MV-4-11 (cell line): ENCODE measurements at regions not wholly inside any gene's neighbourhood (a gene's known extent, or its start where the extent isn't known, plus 50 kb on each side); places are given as distances from the start of the nearest gene placed in this dataset.

ENCODE experiments used
- DNase-seq: peaks from one replicate; lab custom pipeline; 2025; lab: John Stamatoyannopoulos, UW

- DNase-seq, result no peak
Observed at GRCh38 chr9:31071606-31072286, 1312.7 kb upstream of the ACO1 start.

DNA sequence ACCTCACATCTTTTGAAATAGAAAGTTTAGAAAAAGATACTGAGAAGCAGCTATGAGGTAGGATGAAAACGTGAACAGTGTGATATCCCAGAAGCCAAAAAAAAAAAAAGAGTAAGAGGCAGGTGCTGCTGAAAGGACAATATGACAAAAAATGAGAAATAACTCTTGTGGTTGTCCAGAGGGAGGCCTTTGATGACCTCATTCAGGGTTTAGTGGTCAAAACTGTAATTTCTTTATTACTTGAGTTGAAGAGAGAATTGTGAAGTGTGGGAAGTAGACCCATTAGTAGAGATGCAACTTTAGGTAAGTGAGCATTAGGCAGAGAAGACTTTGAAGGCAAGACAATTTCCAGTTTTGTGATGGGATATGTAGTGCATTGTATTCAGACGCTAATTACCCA lies 1306.3 kb upstream of the ACO1 start:
- DNase-seq, result no peak

- DNase-seq, result no peak
Observed at GRCh38 chr9:31084350-31084749, 1300.1 kb upstream of the ACO1 start.

DNA sequence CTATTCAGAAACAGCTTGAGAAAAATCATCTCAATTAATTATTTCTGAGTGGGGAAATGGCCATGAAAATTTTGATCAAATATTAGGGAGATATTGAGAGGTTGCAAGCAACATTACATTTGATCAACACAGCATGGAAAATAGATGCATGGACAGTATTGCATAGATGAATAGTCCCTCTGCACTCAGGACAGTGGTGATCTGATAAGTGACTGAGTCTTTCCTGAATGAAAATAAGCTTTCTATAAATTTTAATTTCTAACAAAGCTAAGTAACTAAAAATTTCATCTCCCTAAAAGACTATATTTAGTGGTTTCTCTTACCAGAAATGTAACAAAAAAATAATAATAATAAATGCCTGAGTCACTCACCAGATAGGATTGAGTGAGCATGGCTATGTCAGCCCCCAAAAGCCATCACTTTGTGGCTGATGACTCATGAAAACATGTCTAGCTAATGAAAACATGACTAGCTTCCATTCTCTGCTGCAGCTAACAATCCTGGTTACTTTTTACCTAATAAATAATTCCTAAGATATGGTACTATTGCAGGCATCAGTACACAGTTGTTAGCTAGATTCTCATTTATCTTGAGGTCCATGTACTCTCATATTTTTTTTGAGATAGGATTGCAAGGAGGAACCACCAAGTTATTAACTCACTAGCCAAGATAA lies 1294.8 kb upstream of the ACO1 start:
- no peak for DNase-seq

DNA sequence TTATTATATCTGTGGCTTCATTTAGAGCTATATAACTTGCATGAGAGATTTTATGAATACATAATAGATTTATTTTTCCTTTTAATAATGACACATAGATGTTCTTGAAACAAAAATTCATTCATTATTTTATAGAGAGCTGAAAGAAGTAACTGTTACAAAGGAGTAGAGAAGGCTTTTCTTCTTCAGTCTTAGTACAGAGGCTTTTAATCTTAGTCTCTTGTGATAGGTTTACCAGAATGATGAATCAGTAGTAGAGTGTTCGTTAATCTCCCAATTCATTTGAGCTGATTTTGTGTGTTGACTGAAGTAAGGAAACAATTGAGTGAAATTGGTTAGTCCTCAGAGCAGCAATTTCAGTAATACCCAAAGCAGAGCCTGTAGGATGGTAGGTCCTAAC lies 1284.1 kb upstream of the ACO1 start:
- no peak for DNase-seq

GRCh38 chr9:31103836-31104235 lies 1280.6 kb upstream of the ACO1 start:
- DNase-seq, result no peak

GRCh38 chr9:31104249-31104648 lies 1280.2 kb upstream of the ACO1 start:
- no peak for DNase-seq

GRCh38 chr9:31112491-31112890 lies 1272.0 kb upstream of the ACO1 start:
- DNase-seq, result no peak

- DNase-seq, result no peak
Observed at GRCh38 chr9:31114346-31114745, 1270.1 kb upstream of the ACO1 start.

DNA sequence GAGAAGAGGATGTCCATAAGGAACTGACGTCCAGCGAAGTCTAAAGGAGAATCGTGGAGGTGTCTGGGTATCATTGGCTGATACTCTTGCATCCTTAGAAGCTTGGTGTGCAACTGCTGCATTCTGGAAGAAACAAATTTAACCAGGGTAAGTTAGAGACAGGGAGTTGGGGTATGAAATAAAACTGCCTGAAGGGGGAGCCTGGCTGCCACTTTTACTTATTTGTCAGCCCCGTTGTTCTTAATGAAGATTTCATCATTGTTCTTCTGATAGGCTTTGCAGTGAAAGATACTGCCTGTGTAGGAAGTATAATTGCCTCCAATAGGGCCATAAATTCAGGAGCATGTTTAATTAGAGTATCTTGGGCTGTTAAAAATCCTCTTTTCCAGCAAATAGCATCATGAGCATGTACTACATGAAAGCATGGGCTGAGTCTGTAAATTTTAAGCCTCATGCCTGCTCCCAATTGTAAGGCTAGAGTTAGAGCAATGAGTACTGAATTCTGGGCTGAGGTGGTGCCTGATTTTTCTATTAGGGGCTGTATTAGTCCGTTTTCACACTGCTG lies 1264.5 kb upstream of the ACO1 start:
- DNase-seq, result peak; percentile 1

DNA sequence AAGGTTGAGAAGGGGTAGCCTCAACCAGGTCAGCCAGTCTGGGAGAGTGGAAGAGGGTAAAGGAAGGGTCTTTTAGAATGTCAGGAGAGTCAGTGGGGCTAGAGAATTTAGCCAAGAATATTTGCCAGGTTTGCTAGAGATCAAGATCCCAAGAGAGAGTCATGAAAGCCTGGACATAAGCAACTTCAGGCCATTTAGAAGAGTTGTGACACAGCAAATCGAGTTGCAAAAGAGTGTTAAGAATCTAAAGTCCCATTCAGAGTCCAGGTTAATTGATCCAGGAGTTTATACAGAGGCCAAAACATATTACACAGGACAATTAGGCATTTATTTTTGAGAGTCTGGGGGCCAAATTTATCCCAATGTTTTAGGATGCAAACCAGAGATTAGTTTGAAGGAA lies 1260.1 kb upstream of the ACO1 start:
- DNase-seq, result no peak

DNA sequence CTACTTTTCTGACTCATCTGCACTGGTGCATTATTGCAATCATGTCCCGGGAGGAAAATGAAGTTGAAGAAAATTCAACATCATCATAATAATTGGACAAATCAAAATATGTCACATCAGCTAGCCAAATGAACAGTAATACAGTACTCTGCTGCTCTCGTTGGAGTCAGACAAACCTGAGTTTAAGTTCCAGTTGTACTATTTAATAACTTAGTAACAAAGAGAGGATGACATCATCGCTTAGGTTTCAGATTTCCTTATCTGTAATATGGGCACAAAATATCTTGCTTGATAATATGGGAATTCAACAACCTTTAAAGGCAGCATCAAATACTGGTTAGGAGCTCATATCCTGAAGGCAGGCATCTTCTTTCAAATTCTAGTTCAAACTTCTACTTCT lies 1248.9 kb upstream of the ACO1 start:
- DNase-seq, result no peak

DNA sequence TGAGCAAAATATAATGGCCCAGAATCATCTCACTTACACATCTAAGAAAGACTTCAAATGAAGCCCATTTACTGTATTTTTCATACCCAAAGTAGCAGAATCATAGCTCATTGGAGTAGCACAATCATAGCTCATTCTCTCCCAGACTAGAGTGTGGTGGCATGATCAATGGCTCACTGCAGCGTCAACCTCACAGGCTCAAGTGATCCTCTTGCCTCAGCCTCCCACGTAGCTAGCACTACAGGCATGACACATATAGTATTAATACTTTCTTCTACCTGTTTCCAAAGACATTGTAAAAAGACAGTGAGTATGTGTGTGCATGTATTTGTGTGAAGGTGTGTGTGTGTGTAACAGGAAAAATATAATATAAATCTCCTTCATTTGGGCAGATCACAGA lies 1247.9 kb upstream of the ACO1 start:
- no peak for DNase-seq

GRCh38 chr9:31137176-31138160 lies 1247.0 kb upstream of the ACO1 start:
- no peak for DNase-seq

- DNase-seq, result peak; percentile 23
Observed at GRCh38 chr9:31140316-31140715, 1244.1 kb upstream of the ACO1 start.

- DNase-seq, result no peak
Observed at GRCh38 chr9:31142456-31142855, 1242.0 kb upstream of the ACO1 start.

GRCh38 chr9:31144614-31145013 lies 1239.8 kb upstream of the ACO1 start:
- no peak for DNase-seq

DNA sequence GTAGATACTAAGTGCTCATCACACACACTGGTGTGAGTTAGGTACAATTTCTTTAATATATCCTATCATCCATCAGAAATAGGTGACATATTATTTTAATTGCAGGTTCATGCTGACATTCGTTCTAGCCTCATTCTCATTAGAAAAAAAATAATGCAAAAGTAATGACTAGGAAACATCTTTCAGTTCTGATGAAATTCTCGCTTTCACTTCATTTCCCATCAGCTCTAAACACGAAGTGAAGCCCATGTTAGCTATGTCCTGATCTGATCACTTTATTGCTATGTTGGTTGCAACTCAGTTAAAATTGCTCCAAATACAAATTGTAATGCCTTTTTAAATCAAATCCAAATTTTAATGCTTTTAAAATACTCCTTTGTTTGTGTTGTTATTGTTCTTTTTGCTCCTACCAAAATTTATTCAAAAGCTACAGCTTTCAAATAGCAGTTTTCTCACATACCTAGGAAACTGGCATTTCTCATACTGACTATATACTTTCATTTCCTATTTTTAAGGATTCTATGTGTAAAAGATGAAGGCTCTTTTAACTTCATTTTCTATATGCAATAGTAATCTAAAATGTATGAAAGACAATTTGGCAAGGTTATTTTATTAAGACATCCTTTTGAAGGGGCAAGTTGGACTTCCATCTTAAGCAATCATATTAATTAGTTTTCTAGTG lies 1237.8 kb upstream of the ACO1 start:
- no peak for DNase-seq

- no peak for DNase-seq
Observed at GRCh38 chr9:31153250-31153840, 1231.1 kb upstream of the ACO1 start.

GRCh38 chr9:31166516-31166915 lies 1217.9 kb upstream of the ACO1 start:
- DNase-seq, result no peak

DNA sequence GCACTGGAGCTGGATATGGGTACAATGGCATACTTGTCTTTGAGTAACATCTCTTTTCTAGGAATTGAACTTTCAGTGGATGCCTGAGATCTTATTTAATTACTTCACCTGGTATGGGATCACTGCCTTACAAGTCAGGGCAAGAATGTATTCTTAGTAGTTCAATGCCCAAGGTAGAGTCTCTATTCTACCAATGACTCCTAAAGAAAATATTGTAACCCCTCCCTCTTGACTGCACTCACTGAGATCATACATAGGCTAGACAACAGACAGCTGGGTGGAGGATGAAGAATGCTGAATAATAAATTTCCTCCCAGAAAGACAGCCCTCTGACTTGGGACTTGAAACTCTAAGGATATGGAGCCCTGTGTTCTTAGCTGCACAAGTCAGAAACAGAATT lies 1216.3 kb upstream of the ACO1 start:
- DNase-seq, result no peak
